Ectodermal cell (in vitro differentiated cells): ENCODE measurements at regions not wholly inside any gene's neighbourhood (a gene's known extent, or its start where the extent isn't known, plus 50 kb on each side); places are given as distances from the start of the nearest gene placed in this dataset.

Source experiments
- H3K27ac ChIP-seq: 2 replicates; pipeline ENCODE4 v1.7.0; 2013; ENCODE audit warnings: mild to moderate bottlenecking, low read depth, low read length; ENCODE audit not compliant: insufficient read depth, poor library complexity, severe bottlenecking
- H3K27me3 ChIP-seq: 2 replicates; pipeline ENCODE4 v1.7.0; 2013; ENCODE audit warnings: mild to moderate bottlenecking, low read length; ENCODE audit not compliant: insufficient read depth, control insufficient read depth, poor library complexity, severe bottlenecking
- H3K36me3 ChIP-seq: one replicate; pipeline ENCODE4 v1.7.0; 2013; ENCODE audit warnings: low read length; ENCODE audit not compliant: control insufficient read depth, insufficient read depth
- H3K4me1 ChIP-seq: one replicate; pipeline ENCODE4 v1.7.0; 2013; ENCODE audit warnings: low read length; ENCODE audit not compliant: control insufficient read depth, insufficient read depth
- H3K4me3 ChIP-seq: 2 replicates; pipeline ENCODE4 v1.7.0; 2013; ENCODE audit warnings: low read depth, low read length, control low read depth; ENCODE audit not compliant: insufficient read depth
- H3K9me3 ChIP-seq: 2 replicates; pipeline ENCODE4 v1.7.0; 2013; ENCODE audit warnings: mild to moderate bottlenecking, low read length, moderate library complexity; ENCODE audit not compliant: control insufficient read depth
- WGBS, 2 experiments: methylation state at CpG; one replicate each; pipeline ENCODE4 v1.1.7; 2013; ENCODE audit warnings: missing lambda C conversion rate in 2 of 2; 5-methylcytosine and 5-hydroxymethylcytosine counted together

- H3K27ac ChIP-seq = no peak overlapping the region
- no peaks in the 10 kb centered on the region for H3K27me3 ChIP-seq
- WGBS, 2 experiments = 100% methylated on average over 2 of the region's 2 CpGs
- no peaks in the 10 kb centered on the region for H3K9me3 ChIP-seq
- no peaks in the 10 kb centered on the region for H3K36me3 ChIP-seq
- peaks cover 16% of the 10 kb centered on the region for H3K4me1 ChIP-seq
- H3K4me3 ChIP-seq = no peak overlapping the region
Observed at GRCh38 chr7:152905949-152906348, 146.4 kb downstream of the ACTR3B start.

DNA sequence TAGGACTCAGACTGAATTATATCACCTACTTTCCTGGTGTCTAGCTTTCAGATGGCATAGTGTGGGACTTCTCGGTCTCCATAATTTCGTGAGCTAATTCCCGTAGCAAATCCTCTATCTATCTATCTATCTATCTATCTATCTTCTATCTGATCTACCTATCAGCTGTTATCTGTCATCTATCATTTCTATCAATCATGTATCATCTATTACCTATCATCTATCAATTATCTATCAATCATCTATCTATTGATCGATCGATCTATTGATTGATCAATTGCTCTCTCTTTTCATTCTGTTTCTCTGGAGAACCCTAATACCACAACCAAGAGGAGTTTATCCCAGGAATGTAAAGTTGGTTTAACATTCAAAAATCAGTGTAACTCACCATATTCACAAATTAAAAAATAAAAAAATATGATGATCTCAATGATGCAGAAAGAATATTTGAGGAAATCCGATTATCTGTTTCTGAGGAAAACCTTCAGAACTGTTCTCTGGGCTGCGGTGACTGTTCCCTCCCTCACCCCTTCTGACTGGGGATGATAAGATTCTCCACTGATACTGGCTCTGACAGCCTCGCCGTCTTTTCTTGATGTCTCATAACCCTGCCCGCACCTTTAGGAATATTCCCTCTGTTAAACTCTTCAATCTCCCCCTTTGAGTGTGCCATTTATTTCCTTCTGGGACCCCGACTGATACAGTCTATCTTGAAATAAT is 147.7 kb downstream of the ACTR3B start:
- no peaks in the 10 kb centered on the region for H3K9me3 ChIP-seq
- H3K27ac ChIP-seq = no peak overlapping the region
- no peaks in the 10 kb centered on the region for H3K27me3 ChIP-seq
- no peak overlapping the region for H3K4me3 ChIP-seq
- H3K4me1 ChIP-seq = peaks cover 15% of the 10 kb centered on the region
- H3K36me3 ChIP-seq = no peaks in the 10 kb centered on the region
- 93 to 96% methylated on average over 10 to 11 of the region's 11 CpGs for WGBS, 2 experiments

GRCh38 chr7:152909280-152909679 is 149.7 kb downstream of the ACTR3B start:
- Histone ChIP-seq H3K9me3 (no peaks in the 10 kb centered on the region), H3K27me3 (no peaks in the 10 kb centered on the region), H3K36me3 (no peaks in the 10 kb centered on the region), H3K27ac (no peak overlapping the region), H3K4me1 (peaks cover 12% of the 10 kb centered on the region), H3K4me3 (no peak overlapping the region)
- WGBS, 2 experiments = 90 to 95% methylated on average over 6 of the region's 6 CpGs

DNA sequence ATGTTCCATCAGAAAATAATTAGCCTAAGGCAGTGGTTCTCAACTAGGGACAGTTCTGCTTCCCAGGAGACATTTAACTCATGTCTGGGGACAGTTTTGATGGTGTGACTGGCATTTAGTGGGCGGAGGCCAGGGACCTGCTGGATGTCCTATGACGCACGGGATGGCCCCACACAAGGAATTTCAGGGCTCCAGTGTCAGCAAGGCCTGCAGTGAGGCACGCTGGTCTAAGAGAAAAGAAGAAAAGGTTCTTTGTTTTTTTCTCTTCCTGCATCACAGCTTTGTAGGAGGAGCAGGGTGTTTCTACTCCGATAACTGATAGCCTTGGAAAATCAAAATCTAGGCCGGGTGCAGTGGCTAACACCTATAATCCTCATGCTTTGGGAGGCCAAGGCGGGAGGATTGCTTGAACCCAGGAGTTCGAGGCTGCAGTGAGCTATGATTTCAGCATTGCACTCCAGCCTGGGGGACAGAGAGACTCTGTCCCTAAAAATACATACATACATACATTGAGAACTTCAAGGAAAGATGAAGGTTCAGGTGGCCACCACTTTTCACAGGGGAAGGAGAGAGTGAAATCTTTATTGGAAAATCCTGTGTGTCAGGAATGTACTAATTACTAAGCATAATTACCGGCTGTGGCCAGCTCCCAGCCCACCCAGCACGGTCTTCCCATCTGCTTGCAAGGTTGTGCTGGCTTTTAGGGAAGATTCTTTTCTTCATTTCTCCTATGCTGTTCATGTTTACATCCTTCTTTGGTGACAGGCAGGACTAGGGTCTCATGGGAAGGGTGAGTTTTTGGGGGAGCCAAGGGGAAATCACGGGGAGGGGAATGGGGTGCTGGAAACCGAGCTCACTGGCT is 150.4 kb downstream of the ACTR3B start:
- Histone ChIP-seq H3K27ac (peak overlapping the region; percentile 55), H3K9me3 (no peaks in the 10 kb centered on the region), H3K4me1 (peaks cover 12% of the 10 kb centered on the region), H3K27me3 (no peaks in the 10 kb centered on the region), H3K4me3 (no peak overlapping the region), H3K36me3 (no peaks in the 10 kb centered on the region)
- WGBS, 2 experiments = 60 to 67% methylated on average over 12 of the region's 12 CpGs

GRCh38 chr7:152910545-152911225 is 151.1 kb downstream of the ACTR3B start:
- H3K4me1 ChIP-seq = peaks cover 12% of the 10 kb centered on the region
- H3K9me3 ChIP-seq = no peaks in the 10 kb centered on the region
- H3K4me3 ChIP-seq = no peak overlapping the region
- no peaks in the 10 kb centered on the region for H3K36me3 ChIP-seq
- WGBS, 2 experiments = 75 to 80% methylated on average over 17 of the region's 17 CpGs
- H3K27me3 ChIP-seq = no peaks in the 10 kb centered on the region
- no peak overlapping the region for H3K27ac ChIP-seq

DNA sequence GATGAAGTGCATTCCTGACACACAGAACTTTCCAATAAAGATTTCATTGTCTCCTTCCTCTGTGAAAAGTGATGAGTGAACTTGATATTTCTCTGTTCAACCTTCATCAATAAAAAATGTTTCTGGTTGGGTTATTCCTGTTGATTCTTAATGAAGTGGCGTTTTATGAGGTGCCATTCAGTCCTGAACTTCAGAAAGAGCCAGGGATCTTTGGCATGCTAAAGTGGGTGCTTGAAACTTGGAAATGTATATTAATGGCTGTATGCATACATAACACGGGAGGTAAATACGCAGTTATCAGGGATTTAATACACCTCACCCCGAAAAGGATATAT is 151.6 kb downstream of the ACTR3B start:
- Histone ChIP-seq H3K4me1 (peaks cover 12% of the 10 kb centered on the region), H3K36me3 (no peaks in the 10 kb centered on the region), H3K27me3 (no peaks in the 10 kb centered on the region), H3K27ac (no peak overlapping the region), H3K4me3 (no peak overlapping the region), H3K9me3 (no peaks in the 10 kb centered on the region)
- 93 to 96% methylated on average over 4 of the region's 4 CpGs for WGBS, 2 experiments

DNA sequence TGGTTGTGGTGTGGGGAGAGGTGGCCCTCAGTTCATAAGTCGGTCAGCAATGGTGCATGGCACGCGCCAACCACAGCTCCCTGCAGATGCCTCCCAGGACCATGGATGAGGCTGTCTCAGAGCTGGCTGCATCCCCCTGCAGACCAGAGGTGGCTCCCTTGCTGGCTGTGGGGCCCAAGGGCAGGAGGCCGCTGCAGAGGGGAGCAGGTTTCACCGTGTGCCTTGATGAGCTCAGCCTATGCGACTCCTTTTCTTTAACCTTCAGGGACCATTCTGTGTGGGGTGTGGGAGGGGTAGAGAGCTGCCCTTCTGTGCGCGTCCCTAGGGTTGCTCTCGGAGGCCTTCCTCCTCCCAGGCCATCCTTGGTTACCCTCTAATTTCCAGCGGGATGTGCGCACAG is 152.4 kb downstream of the ACTR3B start:
- H3K4me1 ChIP-seq = peaks cover 12% of the 10 kb centered on the region
- H3K27me3 ChIP-seq = no peaks in the 10 kb centered on the region
- no peaks in the 10 kb centered on the region for H3K9me3 ChIP-seq
- 91 to 92% methylated on average over 11 of the region's 11 CpGs for WGBS, 2 experiments
- H3K4me3 ChIP-seq = no peak overlapping the region
- no peak overlapping the region for H3K27ac ChIP-seq
- H3K36me3 ChIP-seq = no peaks in the 10 kb centered on the region

DNA sequence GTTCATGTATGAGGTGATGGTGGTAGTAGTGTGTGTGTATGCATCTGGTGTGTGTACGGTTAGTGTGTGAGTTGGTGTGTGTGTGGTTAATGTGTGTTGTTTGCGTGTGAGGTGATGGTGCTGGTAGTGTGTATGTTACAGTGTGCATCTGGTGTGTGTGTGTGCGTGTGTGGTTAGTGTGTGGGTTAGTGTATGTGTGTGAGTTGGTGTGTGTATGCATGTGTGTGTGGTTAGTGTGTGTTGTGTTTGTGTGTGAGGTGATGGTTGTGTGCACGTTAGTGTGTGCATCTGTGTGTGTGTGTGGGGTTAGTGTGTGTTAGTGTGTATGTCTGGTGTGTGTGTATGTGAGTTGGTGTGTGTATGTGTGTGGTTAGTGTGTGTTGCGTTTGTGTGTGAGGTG is 153.0 kb downstream of the ACTR3B start:
- Histone ChIP-seq H3K27ac (no peak overlapping the region), H3K4me3 (no peak overlapping the region), H3K9me3 (no peaks in the 10 kb centered on the region), H3K4me1 (peaks cover 12% of the 10 kb centered on the region), H3K36me3 (no peaks in the 10 kb centered on the region), H3K27me3 (no peaks in the 10 kb centered on the region)
- WGBS, 2 experiments = 82 to 83% methylated on average over 5 of the region's 5 CpGs

DNA sequence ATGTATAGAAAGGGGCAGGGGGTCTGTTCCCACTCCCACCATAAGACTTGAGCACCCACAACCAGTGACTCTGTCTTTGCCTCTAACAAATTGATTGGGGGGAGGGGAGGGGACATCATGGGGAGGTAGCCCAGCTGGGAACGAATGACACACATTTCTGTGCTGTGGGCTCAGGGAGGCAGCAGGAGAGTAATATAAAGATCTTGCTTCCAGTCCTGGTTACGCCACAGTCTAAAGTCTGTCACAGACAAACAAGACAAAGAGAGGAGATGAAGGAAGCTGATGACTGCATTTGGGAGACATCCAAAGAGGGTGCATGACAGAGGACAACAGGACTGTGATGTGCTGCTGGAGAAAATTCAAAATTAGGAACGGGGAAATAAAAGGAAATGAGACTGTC is 153.9 kb downstream of the ACTR3B start:
- no peak overlapping the region for H3K4me3 ChIP-seq
- H3K36me3 ChIP-seq = no peaks in the 10 kb centered on the region
- no peaks in the 10 kb centered on the region for H3K27me3 ChIP-seq
- H3K4me1 ChIP-seq = peaks cover 12% of the 10 kb centered on the region
- 74 to 79% methylated on average over 3 of the region's 3 CpGs for WGBS, 2 experiments
- H3K9me3 ChIP-seq = no peaks in the 10 kb centered on the region
- H3K27ac ChIP-seq = no peak overlapping the region
